LNCaP clone FGC (cell line): ENCODE measurements at regions not wholly inside any gene's neighbourhood (a gene's known extent, or its start where the extent isn't known, plus 50 kb on each side); places are given as distances from the start of the nearest gene placed in this dataset.

Source experiments
- DNase-seq: peaks from one replicate; pipeline ENCODE4 v3.0.0-alpha.2; 2011; ENCODE audit warnings: low read depth
- H3K4me3 ChIP-seq: 2 replicates; pipeline ENCODE4 v1.5.1; 2011; ENCODE audit warnings: mild to moderate bottlenecking, low read depth, low read length, control low read depth
- TF ChIP-seq, protein P1 (sequence below): IDR thresholded peaks from 2 replicates; pipeline ENCODE4 v1.5.1; 2012; ENCODE audit warnings: mild to moderate bottlenecking; ENCODE audit not compliant: control insufficient read depth, insufficient read depth; ENCODE audit errors: extremely low read depth

DNA sequence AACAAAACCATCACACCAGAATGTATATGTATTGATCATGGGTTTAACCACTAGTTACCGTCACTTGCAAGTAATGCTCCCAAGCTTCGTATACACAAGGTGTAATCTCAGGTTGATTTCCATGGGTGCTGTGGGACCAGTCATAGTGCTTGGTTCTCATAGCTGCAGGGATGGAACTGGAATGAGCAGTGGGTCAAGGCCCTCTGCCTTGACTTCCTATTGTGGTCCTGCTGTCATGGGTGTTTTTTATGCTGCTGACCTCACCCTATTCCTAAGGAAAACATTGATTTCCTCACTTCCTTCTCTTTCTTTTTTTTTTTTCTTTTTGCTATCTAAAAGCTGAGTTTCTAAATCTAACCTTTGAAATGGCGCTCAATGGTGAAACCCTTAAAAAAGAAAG is 325.6 kb upstream of the RASGRP1 start:
- TF ChIP-seq, protein P1, sequence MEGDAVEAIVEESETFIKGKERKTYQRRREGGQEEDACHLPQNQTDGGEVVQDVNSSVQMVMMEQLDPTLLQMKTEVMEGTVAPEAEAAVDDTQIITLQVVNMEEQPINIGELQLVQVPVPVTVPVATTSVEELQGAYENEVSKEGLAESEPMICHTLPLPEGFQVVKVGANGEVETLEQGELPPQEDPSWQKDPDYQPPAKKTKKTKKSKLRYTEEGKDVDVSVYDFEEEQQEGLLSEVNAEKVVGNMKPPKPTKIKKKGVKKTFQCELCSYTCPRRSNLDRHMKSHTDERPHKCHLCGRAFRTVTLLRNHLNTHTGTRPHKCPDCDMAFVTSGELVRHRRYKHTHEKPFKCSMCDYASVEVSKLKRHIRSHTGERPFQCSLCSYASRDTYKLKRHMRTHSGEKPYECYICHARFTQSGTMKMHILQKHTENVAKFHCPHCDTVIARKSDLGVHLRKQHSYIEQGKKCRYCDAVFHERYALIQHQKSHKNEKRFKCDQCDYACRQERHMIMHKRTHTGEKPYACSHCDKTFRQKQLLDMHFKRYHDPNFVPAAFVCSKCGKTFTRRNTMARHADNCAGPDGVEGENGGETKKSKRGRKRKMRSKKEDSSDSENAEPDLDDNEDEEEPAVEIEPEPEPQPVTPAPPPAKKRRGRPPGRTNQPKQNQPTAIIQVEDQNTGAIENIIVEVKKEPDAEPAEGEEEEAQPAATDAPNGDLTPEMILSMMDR: no peak
- no peak overlapping the region for H3K4me3 ChIP-seq
- no peak for DNase-seq

DNA sequence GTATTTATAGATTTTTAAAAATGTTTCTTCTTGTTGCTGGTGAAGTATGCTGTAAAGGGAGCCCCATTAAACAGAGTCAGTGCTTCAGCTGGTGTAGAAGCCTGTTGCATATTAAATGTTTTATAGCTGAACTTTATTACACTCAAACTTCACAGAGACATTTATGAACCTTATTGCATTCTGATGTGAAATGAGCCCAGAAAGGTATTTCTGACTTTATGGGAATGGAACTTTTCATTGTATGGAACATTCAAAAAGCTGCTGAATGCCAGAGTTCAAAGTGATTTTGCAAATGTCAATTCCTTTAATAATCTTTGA is 329.3 kb upstream of the RASGRP1 start:
- no peak for DNase-seq
- TF ChIP-seq, protein P1: no peak
- H3K4me3 ChIP-seq: no peak overlapping the region

DNA sequence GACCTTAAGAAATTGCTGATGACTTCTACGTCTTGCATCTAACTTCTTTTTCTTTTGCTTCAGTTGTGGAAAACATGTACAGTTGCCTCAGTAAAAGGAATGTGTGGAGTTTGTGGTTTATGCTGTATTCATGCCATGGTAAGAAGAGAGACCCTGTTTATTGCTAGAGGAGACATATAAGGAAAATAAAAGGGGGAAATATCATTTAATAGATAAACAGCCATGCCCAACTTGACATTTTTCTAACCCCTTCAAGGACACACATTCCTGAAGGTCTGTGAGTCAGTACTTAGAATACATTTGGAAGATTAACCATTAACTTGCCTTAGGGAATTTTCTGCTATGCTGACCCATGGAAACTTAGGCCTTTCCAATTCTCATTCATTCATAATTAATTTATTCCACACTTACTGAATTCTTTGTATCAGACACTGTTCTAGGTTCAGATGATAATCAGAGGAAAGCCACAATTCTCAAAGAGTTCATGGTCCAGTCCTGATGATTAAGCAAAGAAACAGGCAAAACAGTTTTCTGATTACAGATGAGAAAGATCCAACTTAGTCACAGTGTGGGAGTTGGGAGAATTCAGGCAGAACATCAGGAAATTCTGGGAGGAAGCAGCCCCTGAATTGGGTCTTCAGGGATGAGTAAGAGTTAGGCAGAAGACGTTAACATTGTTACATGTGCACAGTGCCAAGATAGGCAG is 329.8 kb upstream of the RASGRP1 start:
- H3K4me3 ChIP-seq: no peak overlapping the region
- TF ChIP-seq, protein P1: no peak
- DNase-seq: no peak

- peak; percentile 89 for DNase-seq
- H3K4me3 ChIP-seq: no peak overlapping the region
- TF ChIP-seq, protein P1: no peak
Observed at GRCh38 chr15:38895326-38896255, 331.0 kb upstream of the RASGRP1 start.

DNA sequence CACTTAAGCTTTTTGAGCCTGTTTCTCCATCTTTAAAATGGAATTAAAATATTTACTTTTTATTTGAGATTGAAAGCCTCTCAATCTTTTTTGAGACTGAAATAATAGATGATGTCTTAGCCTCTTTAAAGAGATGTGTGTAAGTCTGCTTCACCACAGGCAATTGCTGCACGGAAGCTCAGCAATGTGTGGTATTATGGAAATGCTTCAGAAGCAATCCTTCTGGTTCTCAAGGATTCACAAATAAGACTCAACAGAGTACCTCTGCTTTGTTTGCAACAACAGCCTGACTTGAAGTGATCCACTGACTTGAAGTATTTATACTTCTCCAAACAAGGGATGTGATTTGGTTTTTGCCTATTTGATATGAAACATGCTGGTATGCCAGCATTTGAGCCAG is 332.0 kb upstream of the RASGRP1 start:
- TF ChIP-seq, protein P1: no peak
- no peak overlapping the region for H3K4me3 ChIP-seq

GRCh38 chr15:38897551-38897950 is 332.9 kb upstream of the RASGRP1 start:
- no peak overlapping the region for H3K4me3 ChIP-seq
- TF ChIP-seq, protein P1: no peak
- DNase-seq: no peak

More for the DNA sequence above, 332.0 kb upstream of the RASGRP1 start:
- no peak for DNase-seq
